AML-193 (cell line): ENCODE measurements at regions not wholly inside any gene's neighbourhood (a gene's known extent, or its start where the extent isn't known, plus 50 kb on each side); places are given as distances from the start of the nearest gene placed in this dataset.
"Not testable (repeated sequence)": the region's sequence is repeated elsewhere in the genome, so short reads cannot be mapped to it uniquely, and the experiment has no call there.

ENCODE experiments used
- DNase-seq, 2 experiments: peaks; one replicate each; lab custom pipeline; 2025; lab: John Stamatoyannopoulos, UW

GRCh38 chr12:84382486-84382885 lies 530.1 kb downstream of the SLC6A15 start:
- DNase-seq: not testable (repeated sequence)

GRCh38 chr12:84376320-84376719 lies 536.3 kb downstream of the SLC6A15 start:
- DNase-seq: no peak

- DNase-seq: no peak
Measured at GRCh38 chr12:84375449-84376170, 537.0 kb downstream of the SLC6A15 start.

- no peak for DNase-seq
Measured at GRCh38 chr12:84362552-84362897, 550.1 kb downstream of the SLC6A15 start.

GRCh38 chr12:84361651-84362551 lies 550.7 kb downstream of the SLC6A15 start:
- no peak for DNase-seq

GRCh38 chr12:84357314-84357713 lies 555.3 kb downstream of the SLC6A15 start:
- DNase-seq: no peak

GRCh38 chr12:84356224-84356623 lies 556.4 kb downstream of the SLC6A15 start:
- no peak for DNase-seq

GRCh38 chr12:84355561-84355960 lies 557.0 kb downstream of the SLC6A15 start:
- no peak for DNase-seq

GRCh38 chr12:84348582-84348981 lies 564.0 kb downstream of the SLC6A15 start:
- no peak for DNase-seq

- no peak for DNase-seq
Measured at GRCh38 chr12:84341467-84342193, 571.0 kb downstream of the SLC6A15 start.

GRCh38 chr12:84336231-84336630 lies 576.4 kb downstream of the SLC6A15 start:
- no peak for DNase-seq

GRCh38 chr12:84329938-84330337 lies 582.7 kb downstream of the SLC6A15 start:
- no peak for DNase-seq

GRCh38 chr12:84315926-84316325 lies 596.7 kb downstream of the SLC6A15 start:
- DNase-seq: no peak

- DNase-seq: no peak
Measured at GRCh38 chr12:84313323-84313675, 599.3 kb downstream of the SLC6A15 start.

GRCh38 chr12:84308211-84308610 lies 604.4 kb downstream of the SLC6A15 start:
- DNase-seq: no peak

- no peak for DNase-seq
Measured at GRCh38 chr12:84305144-84305543, 607.5 kb downstream of the SLC6A15 start.

GRCh38 chr12:84294246-84294645 lies 618.4 kb downstream of the SLC6A15 start:
- DNase-seq: no peak

- no peak for DNase-seq
Measured at GRCh38 chr12:84290168-84290567, 622.4 kb downstream of the SLC6A15 start.

- DNase-seq: no peak
Measured at GRCh38 chr12:84277986-84278385, 634.6 kb downstream of the SLC6A15 start.

- no peak for DNase-seq
Measured at GRCh38 chr12:84276215-84276614, 636.4 kb downstream of the SLC6A15 start.

- no peak for DNase-seq
Measured at GRCh38 chr12:84272324-84272723, 640.3 kb downstream of the SLC6A15 start.

- no peak for DNase-seq
Measured at GRCh38 chr12:84270470-84271140, 642.0 kb downstream of the SLC6A15 start.
